A673 (cell line): ENCODE measurements at regions not wholly inside any gene's neighbourhood (a gene's known extent, or its start where the extent isn't known, plus 50 kb on each side); places are given as distances from the start of the nearest gene placed in this dataset.

Source experiments
- EZH2 ChIP-seq: fragments of 200-600 bp; sonication (generic); IDR thresholded peaks from 2 replicates; pipeline ENCODE4 v1.6.1; 2017; ENCODE audit warnings: borderline replicate concordance, low read depth, mild to moderate bottlenecking, mixed read lengths, antibody characterized with exemption, low read length; ENCODE audit not compliant: poor library complexity, severe bottlenecking
- TF ChIP-seq, protein P1 (sequence below): fragments of 300-800, 200-600 bp; sonication (generic); conservative IDR thresholded peaks from 2 replicates; pipeline ENCODE4 v1.5.1; 2017; ENCODE audit warnings: low read depth, mild to moderate bottlenecking, antibody characterized with exemption, low read length, moderate library complexity, mixed read lengths

DNA sequence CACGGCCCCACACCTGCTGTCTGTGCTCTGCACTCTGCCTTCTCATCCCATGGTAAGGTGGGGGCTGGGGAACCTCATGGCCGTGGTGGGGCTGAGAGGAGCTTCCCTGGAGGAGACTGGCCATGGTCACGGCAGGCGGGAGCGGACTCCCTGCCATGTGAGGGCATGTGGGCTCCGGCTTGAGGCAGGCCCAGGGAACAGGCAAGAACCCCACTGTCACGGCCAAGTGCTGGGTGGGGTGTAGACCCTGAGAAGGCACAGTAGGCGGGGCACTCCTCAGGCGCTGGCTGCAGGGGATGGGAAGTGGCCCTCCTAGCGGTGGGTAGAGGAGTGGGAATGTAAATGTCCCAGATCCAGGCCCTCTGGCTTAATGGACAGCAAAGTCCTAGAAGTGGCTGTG, 1262.7 kb downstream of the BRD1 start:
- TF ChIP-seq, protein P1, sequence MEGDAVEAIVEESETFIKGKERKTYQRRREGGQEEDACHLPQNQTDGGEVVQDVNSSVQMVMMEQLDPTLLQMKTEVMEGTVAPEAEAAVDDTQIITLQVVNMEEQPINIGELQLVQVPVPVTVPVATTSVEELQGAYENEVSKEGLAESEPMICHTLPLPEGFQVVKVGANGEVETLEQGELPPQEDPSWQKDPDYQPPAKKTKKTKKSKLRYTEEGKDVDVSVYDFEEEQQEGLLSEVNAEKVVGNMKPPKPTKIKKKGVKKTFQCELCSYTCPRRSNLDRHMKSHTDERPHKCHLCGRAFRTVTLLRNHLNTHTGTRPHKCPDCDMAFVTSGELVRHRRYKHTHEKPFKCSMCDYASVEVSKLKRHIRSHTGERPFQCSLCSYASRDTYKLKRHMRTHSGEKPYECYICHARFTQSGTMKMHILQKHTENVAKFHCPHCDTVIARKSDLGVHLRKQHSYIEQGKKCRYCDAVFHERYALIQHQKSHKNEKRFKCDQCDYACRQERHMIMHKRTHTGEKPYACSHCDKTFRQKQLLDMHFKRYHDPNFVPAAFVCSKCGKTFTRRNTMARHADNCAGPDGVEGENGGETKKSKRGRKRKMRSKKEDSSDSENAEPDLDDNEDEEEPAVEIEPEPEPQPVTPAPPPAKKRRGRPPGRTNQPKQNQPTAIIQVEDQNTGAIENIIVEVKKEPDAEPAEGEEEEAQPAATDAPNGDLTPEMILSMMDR, result no peak
- no peak for TF ChIP-seq EZH2
